CD8-positive, alpha-beta memory T cell (primary cell): ENCODE measurements at regions not wholly inside any gene's neighbourhood (a gene's known extent, or its start where the extent isn't known, plus 50 kb on each side); places are given as distances from the start of the nearest gene placed in this dataset.

Experiments used
- CTCF ChIA-PET: fragments of 350-600 bp; sonication (Branson Sonifier 250); formaldehyde crosslinking; loops from one replicate; lab custom pipeline; 2021; ENCODE audit warnings: antibody characterized with exemption; lab: Charles Lee
- POLR2A ChIA-PET: fragments of 350-600 bp; sonication (Branson Sonifier 250); formaldehyde crosslinking; loops from one replicate; lab custom pipeline; 2021; ENCODE audit warnings: antibody characterized with exemption; lab: Charles Lee
- DNase-seq, 5 donors: peaks; one replicate each; pipeline versions ENCODE4 v3.0.0 to v3.0.0-alpha.2; 2020 to 2022; ENCODE audit warnings: mixed read lengths in 1 of 5
- H3K27ac ChIP-seq: one replicate; pipeline ENCODE4 v1.7.0; 2013; ENCODE audit warnings: low read depth, mild to moderate bottlenecking, low read length, moderate library complexity
- H3K27me3 ChIP-seq: 2 replicates; pipeline ENCODE4 v1.7.0; 2013; ENCODE audit warnings: low read length, mild to moderate bottlenecking; ENCODE audit not compliant: insufficient read depth, poor library complexity, severe bottlenecking
- H3K36me3 ChIP-seq: 2 replicates; pipeline ENCODE4 v1.7.0; 2013; ENCODE audit warnings: mild to moderate bottlenecking, low read length, moderate library complexity; ENCODE audit not compliant: insufficient read depth
- H3K4me1 ChIP-seq: 2 replicates; pipeline ENCODE4 v1.7.0; 2013; ENCODE audit warnings: mild to moderate bottlenecking, low read length, moderate library complexity; ENCODE audit not compliant: insufficient read depth
- H3K4me3 ChIP-seq: 2 replicates; pipeline ENCODE4 v1.7.0; 2013; ENCODE audit warnings: mild to moderate bottlenecking, low read length
- H3K9me3 ChIP-seq: 2 replicates; pipeline ENCODE4 v1.7.0; 2013; ENCODE audit warnings: mild to moderate bottlenecking, low read length
- H3K27ac Mint-ChIP-seq, 8 donors: one replicate each; pipeline ENCODE4 v1.8.0; 2020 to 2021; ENCODE audit warnings: mixed read lengths in 8 of 8, mild to moderate bottlenecking in 6 of 8, inconsistent platforms in 3 of 8, moderate library complexity in 3 of 8
- H3K27me3 Mint-ChIP-seq, 2 donors: one replicate each; pipeline ENCODE4 v1.8.0; 2020 to 2021; ENCODE audit warnings: mixed read lengths in 2 of 2, mild to moderate bottlenecking in 1 of 2, moderate library complexity in 1 of 2
- H3K36me3 Mint-ChIP-seq, 3 donors: one replicate each; pipeline ENCODE4 v1.8.0; 2020 to 2021; ENCODE audit warnings: mixed read lengths in 3 of 3, inconsistent platforms in 1 of 3, mild to moderate bottlenecking in 1 of 3
- H3K4me1 Mint-ChIP-seq, 3 donors: one replicate each; pipeline ENCODE4 v1.8.0; 2020 to 2021; ENCODE audit warnings: mixed read lengths in 3 of 3, inconsistent platforms in 1 of 3, mild to moderate bottlenecking in 1 of 3
- H3K4me3 Mint-ChIP-seq, 7 donors: one replicate each; pipeline ENCODE4 v1.8.0; 2020 to 2021; ENCODE audit warnings: mixed read lengths in 7 of 7, mild to moderate bottlenecking in 6 of 7, moderate library complexity in 4 of 7, inconsistent platforms in 2 of 7
- H3K9me3 Mint-ChIP-seq, 5 donors: one replicate each; pipeline ENCODE4 v1.8.0; 2020 to 2022; ENCODE audit warnings: mixed read lengths in 5 of 5, mild to moderate bottlenecking in 3 of 5, moderate library complexity in 2 of 5, inconsistent platforms in 1 of 5

DNA sequence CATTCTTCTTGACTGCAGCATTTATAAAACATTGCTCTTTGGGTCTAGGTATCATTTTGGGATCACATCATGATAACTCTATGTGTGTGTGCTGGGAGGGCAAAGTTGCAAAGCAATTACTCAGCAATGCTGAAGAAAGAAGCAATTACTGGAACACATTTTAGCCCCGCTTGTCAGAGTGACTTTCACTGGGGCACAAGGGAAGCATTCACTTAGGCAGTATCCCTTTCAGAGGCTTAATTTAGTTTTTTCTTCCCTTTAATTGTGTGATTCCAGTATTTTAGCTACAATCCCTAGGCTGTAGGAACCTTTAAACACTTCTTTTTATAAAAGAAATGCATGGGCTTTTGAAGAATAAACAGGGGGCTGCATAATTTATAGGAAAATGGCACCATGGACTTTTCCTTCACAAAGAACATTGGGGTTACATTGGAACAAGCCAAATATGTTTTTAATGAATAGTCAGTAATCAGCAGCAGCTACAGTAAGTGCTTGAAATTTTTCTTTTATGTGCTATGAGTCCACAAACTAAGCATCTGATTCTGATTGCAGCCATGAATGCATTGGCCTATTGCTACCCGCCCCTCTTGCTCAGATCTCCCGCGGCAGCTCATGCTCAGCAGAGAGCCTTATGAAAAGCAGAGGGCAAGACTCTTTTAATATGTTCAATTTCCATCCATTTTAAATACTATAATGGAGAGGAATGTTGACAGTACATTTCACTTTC, 51.2 kb upstream of the NXPH1 start:
- H3K27me3 Mint-ChIP-seq, result peaks cover 0 to 20% of the 10 kb centered on the region in 2 donors
- peaks cover 0 to 4% (median 0%) of the 10 kb centered on the region in 3 donors for H3K4me1 Mint-ChIP-seq
- H3K4me1 ChIP-seq, result no peaks in the 10 kb centered on the region
- ChIA-PET POLR2A (no interaction called here), CTCF (no interaction called here)
- H3K9me3 Mint-ChIP-seq, result no peaks in the 10 kb centered on the region
- H3K27ac Mint-ChIP-seq, result no peak overlapping the region
- H3K27me3 ChIP-seq, result no peaks in the 10 kb centered on the region
- no peaks in the 10 kb centered on the region for H3K36me3 ChIP-seq
- DNase-seq, result no peak
- H3K27ac ChIP-seq, result no peak overlapping the region
- no peak overlapping the region for H3K4me3 ChIP-seq
- H3K9me3 ChIP-seq, result no peaks in the 10 kb centered on the region
- H3K4me3 Mint-ChIP-seq, result no peak overlapping the region
- no peaks in the 10 kb centered on the region for H3K36me3 Mint-ChIP-seq
